GM13977 (cell line): ENCODE measurements at regions not wholly inside any gene's neighbourhood (a gene's known extent, or its start where the extent isn't known, plus 50 kb on each side); places are given as distances from the start of the nearest gene placed in this dataset.

Experiments used
- DNase-seq: peaks from one replicate; pipeline ENCODE4 v3.0.0; 2012; ENCODE audit warnings: low spot score
- in situ Hi-C: fragments of 300-500 bp; cut with MboI; formaldehyde crosslinking; loops from one replicate; pipeline ENCODE4 v1.12.0; 2022; ENCODE audit warnings: low sequenced_read_pairs, low pct_unique_long_range_greater_than_20kb, mixed read lengths, inconsistent platforms; ENCODE audit not compliant: unreplicated experiment
- TF ChIP-seq, protein P1 (sequence below): IDR thresholded peaks from 2 replicates; pipeline ENCODE4 v1.5.1; 2012; ENCODE audit warnings: mild to moderate bottlenecking, control low read depth; ENCODE audit not compliant: insufficient read depth; ENCODE audit errors: extremely low read depth, missing control alignments

DNA sequence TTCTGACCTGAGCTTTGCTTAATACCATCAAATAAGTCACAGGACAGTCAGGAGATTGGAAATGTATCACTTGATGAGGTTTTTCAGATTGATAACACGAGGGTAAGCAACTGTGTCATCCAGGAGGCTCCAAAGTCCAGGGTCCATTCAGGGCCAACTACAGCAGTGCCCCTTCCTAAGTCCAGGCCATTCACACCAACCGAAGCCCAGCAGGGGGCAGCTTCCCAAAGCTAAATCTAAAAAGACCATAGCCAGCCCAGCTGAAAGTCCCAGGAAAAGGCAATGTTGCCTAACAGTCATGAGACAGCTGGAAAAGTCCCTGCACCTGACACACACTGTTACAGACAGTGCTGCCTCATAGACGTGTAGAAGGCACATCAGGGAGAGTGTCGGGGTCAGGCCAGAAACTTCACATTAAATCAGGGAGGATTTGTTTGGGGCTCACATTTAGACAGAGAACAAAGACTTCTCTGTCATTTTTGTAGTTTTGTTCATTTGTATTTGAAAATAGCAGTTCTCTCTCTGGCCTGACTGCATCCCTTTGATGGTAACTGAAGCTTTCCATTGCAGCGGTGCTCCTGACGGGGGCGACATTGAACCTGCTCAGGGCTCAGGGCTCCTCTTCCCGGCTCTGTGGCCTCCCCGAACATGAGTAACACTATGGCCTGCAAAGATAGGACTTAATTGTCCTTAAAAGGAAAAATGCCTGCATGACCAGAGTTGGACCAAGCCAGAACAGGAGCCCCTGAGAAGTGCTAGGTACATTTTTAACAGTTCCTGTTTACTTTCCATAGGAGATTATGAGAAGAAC is 200.4 kb downstream of the NRIP1 start:
- in situ Hi-C loops = loop anchor here (25.0 kb wide), 1 partner anchor 623 kb away; no protein-coding TSS in a partner anchor
- DNase-seq = no peak
- TF ChIP-seq, protein P1, sequence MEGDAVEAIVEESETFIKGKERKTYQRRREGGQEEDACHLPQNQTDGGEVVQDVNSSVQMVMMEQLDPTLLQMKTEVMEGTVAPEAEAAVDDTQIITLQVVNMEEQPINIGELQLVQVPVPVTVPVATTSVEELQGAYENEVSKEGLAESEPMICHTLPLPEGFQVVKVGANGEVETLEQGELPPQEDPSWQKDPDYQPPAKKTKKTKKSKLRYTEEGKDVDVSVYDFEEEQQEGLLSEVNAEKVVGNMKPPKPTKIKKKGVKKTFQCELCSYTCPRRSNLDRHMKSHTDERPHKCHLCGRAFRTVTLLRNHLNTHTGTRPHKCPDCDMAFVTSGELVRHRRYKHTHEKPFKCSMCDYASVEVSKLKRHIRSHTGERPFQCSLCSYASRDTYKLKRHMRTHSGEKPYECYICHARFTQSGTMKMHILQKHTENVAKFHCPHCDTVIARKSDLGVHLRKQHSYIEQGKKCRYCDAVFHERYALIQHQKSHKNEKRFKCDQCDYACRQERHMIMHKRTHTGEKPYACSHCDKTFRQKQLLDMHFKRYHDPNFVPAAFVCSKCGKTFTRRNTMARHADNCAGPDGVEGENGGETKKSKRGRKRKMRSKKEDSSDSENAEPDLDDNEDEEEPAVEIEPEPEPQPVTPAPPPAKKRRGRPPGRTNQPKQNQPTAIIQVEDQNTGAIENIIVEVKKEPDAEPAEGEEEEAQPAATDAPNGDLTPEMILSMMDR = peak; percentile 87

DNA sequence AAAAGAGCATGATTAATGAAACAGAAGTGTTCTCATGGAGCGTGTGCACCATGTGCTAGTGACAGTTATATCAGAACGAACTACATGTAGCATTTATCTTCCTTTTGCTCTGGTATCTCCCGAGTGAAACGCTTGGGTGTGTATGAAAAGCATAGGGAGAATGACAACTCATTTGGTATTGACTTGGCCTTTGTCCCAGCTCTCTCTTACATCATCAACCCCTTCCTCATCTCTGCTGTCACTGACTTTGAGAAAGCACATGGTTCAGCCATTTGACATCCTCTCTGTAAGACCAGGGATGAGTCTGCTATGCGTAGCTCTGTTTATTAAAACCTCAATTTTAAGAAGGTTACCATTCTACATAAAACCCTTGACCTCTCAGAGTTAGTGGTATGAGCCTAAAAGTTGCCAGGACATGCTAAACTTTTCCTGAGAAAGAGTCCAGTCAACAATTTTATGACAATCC is 201.0 kb downstream of the NRIP1 start:
- no peak for DNase-seq
- in situ Hi-C loops = loop anchor here (25.0 kb wide), 1 partner anchor 624 kb away; no protein-coding TSS in a partner anchor
- TF ChIP-seq, protein P1 = no peak

DNA sequence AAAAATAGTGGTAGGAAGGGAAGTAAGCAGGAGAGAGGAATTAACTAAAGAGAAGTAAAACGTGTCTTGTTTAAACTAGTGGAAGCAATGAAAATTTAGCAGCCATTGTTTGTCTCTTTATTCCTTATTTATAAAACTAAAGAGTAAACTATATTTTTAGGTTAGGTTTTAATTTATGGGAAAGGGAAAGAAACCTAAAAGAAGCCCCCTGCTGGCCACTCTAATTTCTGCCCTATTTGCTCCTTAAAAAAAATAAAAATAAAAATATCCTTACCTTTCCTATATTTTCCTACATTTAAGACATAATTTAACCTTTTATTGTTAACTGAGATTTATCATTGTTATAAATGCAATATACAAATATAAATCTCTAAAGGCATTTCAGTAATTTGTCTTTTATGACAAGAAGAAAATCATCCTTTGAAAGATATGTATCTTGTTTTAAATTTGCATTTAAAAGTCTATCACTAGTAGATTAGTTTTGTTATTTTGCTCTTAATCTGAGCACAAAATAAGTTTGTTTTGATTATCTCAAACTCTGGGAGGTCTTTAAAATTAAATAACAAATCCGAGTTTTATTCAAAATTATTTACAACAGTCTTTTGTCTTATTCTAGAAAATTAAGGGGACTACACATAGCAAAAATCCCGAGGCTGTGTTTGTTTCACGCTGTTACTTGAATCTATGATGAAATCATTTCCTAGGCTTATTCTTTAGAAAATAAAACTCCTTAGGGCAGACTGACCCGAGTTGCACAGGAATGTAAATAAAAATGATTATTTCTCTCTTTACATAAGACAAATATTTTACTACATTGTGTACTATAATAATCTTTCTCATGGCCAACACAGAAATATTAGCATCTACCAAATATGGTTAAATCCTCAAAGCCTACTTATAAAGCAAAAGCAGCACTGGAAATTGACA is 201.7 kb downstream of the NRIP1 start:
- in situ Hi-C loops = loop anchor here (25.0 kb wide), 1 partner anchor 624 kb away; no protein-coding TSS in a partner anchor
- no peak for DNase-seq
- TF ChIP-seq, protein P1 = peak; percentile 39

DNA sequence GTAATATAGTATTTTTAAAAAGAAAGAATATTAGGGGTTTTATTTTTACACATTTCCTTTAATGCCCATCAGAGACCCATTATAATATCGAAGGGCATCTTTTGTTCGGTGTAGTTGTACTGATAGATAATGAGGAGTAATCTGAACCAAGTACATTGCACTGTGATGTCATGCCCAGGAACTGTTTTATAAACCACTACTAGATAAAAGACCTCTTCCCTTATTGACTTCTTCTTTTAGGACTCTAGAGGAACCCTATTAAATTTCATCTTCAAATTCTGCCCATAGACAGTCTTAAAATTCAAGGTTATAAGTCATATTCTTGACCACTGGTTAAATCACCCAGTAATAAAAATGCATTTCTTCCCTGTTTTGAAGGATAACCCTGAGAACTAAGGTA is 206.5 kb downstream of the NRIP1 start:
- no peak for DNase-seq
- in situ Hi-C loops = loop anchor here (25.0 kb wide), 1 partner anchor 629 kb away; no protein-coding TSS in a partner anchor
- TF ChIP-seq, protein P1 = no peak

DNA sequence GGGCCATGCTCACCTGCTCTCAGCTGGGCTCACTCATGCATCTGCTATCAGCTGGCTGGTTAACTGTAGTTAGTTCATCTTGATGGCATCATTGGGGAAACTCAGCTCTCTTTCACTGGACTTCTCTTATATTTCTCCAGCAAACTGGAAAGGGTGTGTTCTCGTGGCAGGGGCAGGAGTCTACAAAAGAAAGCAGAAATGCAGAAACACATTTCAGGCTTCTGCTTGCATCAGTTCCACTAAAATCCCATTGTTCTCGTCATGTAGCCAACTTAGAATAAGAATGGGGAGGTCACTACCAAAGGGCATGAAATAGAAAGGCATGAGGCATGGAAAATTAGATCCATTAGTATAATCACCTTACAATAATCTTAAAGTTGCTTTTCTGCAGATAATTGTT is 207.3 kb downstream of the NRIP1 start:
- in situ Hi-C loops = loop anchor here (25.0 kb wide), 1 partner anchor 630 kb away; no protein-coding TSS in a partner anchor
- DNase-seq = no peak
- TF ChIP-seq, protein P1 = no peak

DNA sequence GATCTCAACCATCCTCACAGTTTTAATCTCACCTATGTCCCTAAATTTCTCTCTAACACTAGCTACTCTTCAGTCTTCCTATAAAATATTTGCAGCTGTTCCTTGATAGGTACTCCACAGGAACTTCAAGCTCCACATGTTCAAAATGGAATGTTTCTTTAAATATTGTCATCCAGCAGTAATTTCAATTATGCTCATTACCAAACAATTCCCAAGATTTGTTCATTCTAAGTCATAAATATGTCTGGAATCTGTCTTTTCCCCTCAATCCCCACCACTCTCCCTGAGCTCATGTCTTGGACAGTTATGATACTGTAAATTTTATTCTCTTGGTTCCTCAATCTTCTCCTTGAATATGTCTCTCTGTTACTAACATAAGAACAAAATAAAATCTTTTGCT is 214.4 kb downstream of the NRIP1 start:
- in situ Hi-C loops = loop anchor here (25.0 kb wide), 1 partner anchor 637 kb away; no protein-coding TSS in a partner anchor
- TF ChIP-seq, protein P1 = no peak
- DNase-seq = no peak
